ENCODE measurements at regions not wholly inside any gene's neighbourhood (a gene's known extent, or its start where the extent isn't known, plus 50 kb on each side); places are given as distances from the start of the nearest gene placed in this dataset.

GRCh38 chr20:39882806-39883205, 806.2 kb downstream of the MAFB start:
- no peaks in the 10 kb centered on the region for H3K4me1 ChIP-seq
- no peak overlapping the region for H3K4me3 ChIP-seq
- no peaks in the 10 kb centered on the region for H3K36me3 ChIP-seq
- no peaks in the 10 kb centered on the region for H3K27me3 ChIP-seq
- no peaks in the 10 kb centered on the region for H3K9me3 ChIP-seq
- intact Hi-C loops (cut with DNase I): no loop called here
- no peak for TF ChIP-seq CTCF (IDR thresholded peaks at IDR 0.05)
- TF ChIP-seq POLR2AphosphoS5 (IDR thresholded peaks at IDR 0.05; ENCODE audit: insufficient read depth in 1 of 2, low read depth in 1 of 2): no peak
- TF ChIP-seq POLR2A (IDR thresholded peaks at IDR 0.05): no peak
- no peak overlapping the region for H3K27ac ChIP-seq
- no peak for DNase-seq (ENCODE audit: extremely low spot score in 2 of 2)

DNA sequence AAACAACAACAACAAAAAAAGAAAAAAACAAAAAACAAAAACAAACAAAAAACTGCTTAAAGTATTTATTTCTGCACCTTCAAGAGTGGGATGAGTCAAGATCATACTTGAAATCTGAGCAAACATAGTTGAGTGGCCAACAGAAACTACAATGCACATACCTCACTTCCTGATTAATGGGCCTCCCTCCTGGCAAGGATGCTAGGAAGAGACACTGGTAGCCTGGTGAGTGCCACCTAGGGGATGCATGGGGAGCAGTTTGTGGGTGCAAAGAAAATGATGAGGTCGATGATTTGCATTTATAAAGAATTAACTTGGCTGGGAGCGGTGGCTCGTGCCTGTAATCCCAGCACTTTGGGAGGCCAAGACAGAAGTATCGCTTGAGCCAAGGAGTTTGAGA, 808.1 kb downstream of the MAFB start:
- no peaks in the 10 kb centered on the region for H3K36me3 ChIP-seq
- H3K27ac ChIP-seq: no peak overlapping the region
- peaks cover 8% of the 10 kb centered on the region for H3K4me1 ChIP-seq
- TF ChIP-seq POLR2AphosphoS5 (IDR thresholded peaks at IDR 0.05; ENCODE audit: insufficient read depth in 1 of 2, low read depth in 1 of 2) (no peak), POLR2A (IDR thresholded peaks at IDR 0.05) (no peak), CTCF (IDR thresholded peaks at IDR 0.05) (no peak)
- no peaks in the 10 kb centered on the region for H3K9me3 ChIP-seq
- intact Hi-C loops (cut with DNase I): no loop called here
- DNase-seq (ENCODE audit: extremely low spot score in 2 of 2): no peak
- H3K4me3 ChIP-seq: no peak overlapping the region
- H3K27me3 ChIP-seq: no peaks in the 10 kb centered on the region

DNA sequence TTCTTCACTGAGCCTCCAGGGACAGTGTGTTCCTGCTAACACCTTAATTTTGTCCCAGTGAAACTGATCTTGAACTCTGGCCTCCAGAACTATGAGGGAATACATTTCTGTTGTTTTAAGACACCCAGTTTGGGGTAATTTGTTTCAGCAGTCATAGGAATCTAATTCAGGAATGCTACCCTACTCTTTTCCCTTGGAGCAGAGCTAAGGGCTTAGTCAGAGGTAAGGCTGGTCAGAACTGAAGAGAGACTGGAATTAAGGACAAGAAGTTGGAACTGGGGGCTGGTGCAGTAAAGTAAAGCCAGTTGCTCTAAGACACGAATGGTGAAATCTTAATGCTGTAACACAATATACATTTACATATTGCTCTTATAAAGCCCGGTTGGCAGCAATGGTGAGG, 809.7 kb downstream of the MAFB start:
- H3K27ac ChIP-seq: peak overlapping the region; percentile 30

GRCh38 chr20:39878809-39879208, 810.2 kb downstream of the MAFB start:
- no peaks in the 10 kb centered on the region for H3K27me3 ChIP-seq
- intact Hi-C loops (cut with DNase I): no loop called here
- H3K9me3 ChIP-seq: no peaks in the 10 kb centered on the region
- H3K4me1 ChIP-seq: peaks cover 8% of the 10 kb centered on the region
- H3K36me3 ChIP-seq: no peaks in the 10 kb centered on the region
- DNase-seq (ENCODE audit: extremely low spot score in 2 of 2): no peak
- H3K4me3 ChIP-seq: no peak overlapping the region
- TF ChIP-seq POLR2A (IDR thresholded peaks at IDR 0.05) (no peak), POLR2AphosphoS5 (IDR thresholded peaks at IDR 0.05; ENCODE audit: insufficient read depth in 1 of 2, low read depth in 1 of 2) (peak in 1 of 2 donors; percentile 68)
- H3K27ac ChIP-seq: no peak overlapping the region

More for the DNA sequence above, 809.7 kb downstream of the MAFB start:
- no peaks in the 10 kb centered on the region for H3K9me3 ChIP-seq
- TF ChIP-seq CTCF (IDR thresholded peaks at IDR 0.05) (no peak), POLR2AphosphoS5 (IDR thresholded peaks at IDR 0.05; ENCODE audit: insufficient read depth in 1 of 2, low read depth in 1 of 2) (no peak), POLR2A (IDR thresholded peaks at IDR 0.05) (no peak)
- H3K27me3 ChIP-seq: no peaks in the 10 kb centered on the region
- H3K4me3 ChIP-seq: no peak overlapping the region
- intact Hi-C loops (cut with DNase I): no loop called here
- DNase-seq (ENCODE audit: extremely low spot score in 2 of 2): no peak
- H3K4me1 ChIP-seq: peaks cover 8% of the 10 kb centered on the region
- H3K36me3 ChIP-seq: no peaks in the 10 kb centered on the region

DNA sequence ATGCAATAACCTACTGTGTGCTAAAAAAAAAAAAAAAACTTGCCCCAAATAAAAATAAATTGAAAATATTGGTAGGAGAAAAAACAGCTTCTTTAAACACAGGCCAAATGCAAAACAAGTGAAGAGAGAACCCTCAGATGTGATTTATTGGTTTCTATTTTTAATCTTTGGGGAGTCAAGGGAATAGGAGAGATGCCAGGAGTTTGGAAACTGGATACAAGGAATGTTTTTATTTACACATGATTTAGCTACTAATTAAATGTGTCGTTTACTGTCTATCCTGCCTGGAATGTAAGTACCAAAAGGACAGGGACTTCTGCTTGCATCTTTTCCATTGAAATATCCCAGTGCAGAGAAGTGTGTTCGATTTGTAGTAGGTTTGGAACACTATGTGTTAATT, 810.7 kb downstream of the MAFB start:
- TF ChIP-seq POLR2A (IDR thresholded peaks at IDR 0.05) (no peak), CTCF (IDR thresholded peaks at IDR 0.05) (no peak), POLR2AphosphoS5 (IDR thresholded peaks at IDR 0.05; ENCODE audit: insufficient read depth in 1 of 2, low read depth in 1 of 2) (no peak)
- intact Hi-C loops (cut with DNase I): no loop called here
- Histone ChIP-seq H3K27me3 (no peaks in the 10 kb centered on the region), H3K4me3 (no peak overlapping the region), H3K9me3 (no peaks in the 10 kb centered on the region), H3K27ac (no peak overlapping the region), H3K4me1 (peaks cover 8% of the 10 kb centered on the region), H3K36me3 (no peaks in the 10 kb centered on the region)
- DNase-seq (ENCODE audit: extremely low spot score in 2 of 2): no peak
